GM18868 (cell line): ENCODE measurements at regions not wholly inside any gene's neighbourhood (a gene's known extent, or its start where the extent isn't known, plus 50 kb on each side); places are given as distances from the start of the nearest gene placed in this dataset.
A peak's percentile ranks its signal among the peaks of the same experiment; 100 is the strongest.

Experiments
- ATAC-seq: cut with Tn5 transposase; IDR thresholded peaks from one replicate; pipeline ENCODE4 v1.9.1; 2021; ENCODE audit warnings: mild to moderate bottlenecking, moderate library complexity; ENCODE audit not compliant: unreplicated experiment

GRCh38 chr16:82499302-82499701 lies 127.5 kb upstream of the CDH13 start:
- no peak for ATAC-seq

DNA sequence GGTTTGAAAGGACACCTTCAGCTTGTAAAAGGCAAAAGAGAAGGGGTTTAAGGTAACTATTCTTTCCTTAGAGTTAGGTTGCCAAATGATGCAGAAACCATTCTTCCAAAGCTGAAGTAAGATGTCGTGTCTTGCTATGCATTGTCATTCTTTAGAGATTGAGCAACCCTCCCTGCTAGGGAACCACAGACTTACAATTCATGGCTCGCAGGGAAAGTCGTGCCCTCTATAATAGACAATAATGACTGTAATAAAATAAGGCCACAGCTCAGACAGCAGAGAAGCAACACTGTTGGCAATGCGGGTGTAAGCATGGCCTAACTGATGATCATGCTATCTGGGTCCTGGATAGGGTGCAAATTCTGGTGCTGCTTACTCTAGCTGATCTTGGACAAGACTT lies 129.6 kb upstream of the CDH13 start:
- ATAC-seq, result no peak

GRCh38 chr16:82488460-82488859 lies 138.3 kb upstream of the CDH13 start:
- no peak for ATAC-seq

GRCh38 chr16:82481455-82481854 lies 145.3 kb upstream of the CDH13 start:
- no peak for ATAC-seq

DNA sequence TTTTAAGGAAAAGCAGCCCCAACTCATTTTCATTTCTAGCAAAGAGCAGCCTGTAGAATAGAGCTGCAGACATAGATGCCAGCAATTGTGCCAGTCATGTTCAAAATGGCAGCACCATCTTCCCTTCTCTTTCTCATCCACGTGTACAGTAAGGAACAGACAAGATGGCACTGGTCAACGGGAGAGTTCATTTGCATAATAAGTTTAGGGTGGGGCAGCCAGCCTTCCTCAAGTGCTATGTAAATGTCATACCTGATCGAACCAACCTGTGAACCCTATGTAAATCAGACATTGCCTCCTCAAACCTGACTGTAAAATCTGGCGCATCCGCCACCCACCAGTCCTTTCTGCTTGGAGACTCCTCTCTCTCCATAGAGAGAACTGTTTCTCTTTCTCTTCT lies 150.0 kb upstream of the CDH13 start:
- no peak for ATAC-seq

DNA sequence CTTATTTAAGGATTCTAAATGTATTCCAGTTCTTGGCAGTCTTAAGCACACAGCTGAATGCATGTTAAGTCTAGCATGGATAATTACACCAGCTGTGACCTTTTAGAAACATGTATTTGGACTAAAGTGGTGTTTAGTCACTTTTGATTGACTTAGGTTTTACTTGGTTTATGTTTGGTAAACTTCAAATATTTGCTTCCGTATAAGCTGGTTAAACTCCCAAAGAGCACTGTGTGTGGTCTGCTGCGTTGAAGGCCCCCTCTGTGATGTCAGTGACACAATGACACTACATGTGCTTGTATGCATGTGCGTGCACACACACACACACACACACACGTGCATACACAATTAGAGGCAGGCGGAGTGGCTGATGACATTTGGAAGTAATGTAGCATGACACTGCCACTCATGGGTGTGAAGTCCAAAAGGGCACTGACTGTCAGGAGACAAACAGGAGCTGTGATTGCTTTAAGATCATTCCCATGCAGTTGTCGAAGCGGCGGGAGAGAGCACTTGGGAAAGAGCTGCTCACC lies 156.1 kb upstream of the CDH13 start:
- ATAC-seq, result no peak

GRCh38 chr16:82470016-82470415 lies 156.8 kb upstream of the CDH13 start:
- no peak for ATAC-seq

GRCh38 chr16:82464187-82464586 lies 162.6 kb upstream of the CDH13 start:
- ATAC-seq, result no peak

GRCh38 chr16:82460766-82461165 lies 166.0 kb upstream of the CDH13 start:
- ATAC-seq, result no peak

GRCh38 chr16:82459580-82460256 lies 167.1 kb upstream of the CDH13 start:
- no peak for ATAC-seq

GRCh38 chr16:82456683-82457082 lies 170.1 kb upstream of the CDH13 start:
- ATAC-seq, result peak; percentile 95

DNA sequence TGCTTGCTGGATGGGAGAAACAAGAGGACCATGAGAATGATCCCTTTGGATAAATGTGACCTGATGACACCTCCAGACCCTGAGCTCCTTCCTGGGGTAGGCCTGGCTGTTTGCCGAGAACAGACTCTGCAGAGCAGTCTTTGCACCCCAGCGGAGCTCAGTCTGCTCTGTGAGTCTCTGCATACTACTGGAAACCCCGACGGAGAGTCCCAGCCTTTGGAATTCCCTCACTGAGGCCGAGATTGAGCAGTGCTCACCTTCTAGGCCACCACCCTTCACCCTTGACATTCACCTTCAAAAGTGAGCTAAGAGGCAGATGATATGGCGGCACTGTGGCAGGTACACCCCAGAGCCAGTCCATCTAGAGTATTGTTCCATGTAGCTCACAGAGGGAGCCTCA lies 172.2 kb upstream of the CDH13 start:
- no peak for ATAC-seq

DNA sequence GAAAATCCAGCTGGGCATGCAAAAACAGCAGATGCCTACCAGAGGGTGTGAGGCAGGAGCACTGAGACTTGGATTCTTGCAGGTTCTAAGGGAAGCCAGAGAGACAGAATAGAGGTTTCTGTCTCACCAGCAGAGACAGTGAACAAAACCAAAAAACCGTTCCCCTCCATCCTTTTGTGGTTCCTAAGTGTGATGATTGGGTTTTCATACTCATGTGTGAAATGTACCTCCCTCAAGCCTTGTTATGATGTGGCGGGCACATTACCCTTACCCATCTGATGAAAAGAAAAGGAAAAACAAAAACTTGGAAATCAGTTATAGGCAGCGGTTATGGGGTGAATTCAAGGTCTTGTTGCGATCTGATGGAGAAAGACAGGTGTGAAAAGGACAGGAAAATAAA lies 172.6 kb upstream of the CDH13 start:
- no peak for ATAC-seq

- ATAC-seq, result no peak
Measured at GRCh38 chr16:82452004-82452756, 174.6 kb upstream of the CDH13 start.

DNA sequence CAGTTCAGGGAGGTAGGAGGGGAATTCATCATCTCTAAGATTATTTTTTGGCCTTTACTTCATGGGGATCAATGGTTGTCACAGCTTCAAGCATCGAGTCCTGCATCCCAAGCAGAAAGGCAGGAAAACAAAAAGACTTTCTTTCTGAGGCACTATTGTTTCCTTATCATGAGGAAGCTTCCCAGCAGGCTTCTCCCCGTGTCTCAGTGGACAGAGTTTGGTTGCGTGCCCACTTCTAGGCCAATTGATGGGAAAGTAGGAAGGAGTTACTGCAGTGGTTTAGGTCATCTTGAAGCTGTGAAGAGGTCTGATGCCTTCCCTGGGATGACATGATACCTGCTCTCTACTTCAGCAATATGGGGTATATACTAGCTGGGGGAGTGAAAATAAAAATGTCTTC lies 175.3 kb upstream of the CDH13 start:
- ATAC-seq, result no peak

DNA sequence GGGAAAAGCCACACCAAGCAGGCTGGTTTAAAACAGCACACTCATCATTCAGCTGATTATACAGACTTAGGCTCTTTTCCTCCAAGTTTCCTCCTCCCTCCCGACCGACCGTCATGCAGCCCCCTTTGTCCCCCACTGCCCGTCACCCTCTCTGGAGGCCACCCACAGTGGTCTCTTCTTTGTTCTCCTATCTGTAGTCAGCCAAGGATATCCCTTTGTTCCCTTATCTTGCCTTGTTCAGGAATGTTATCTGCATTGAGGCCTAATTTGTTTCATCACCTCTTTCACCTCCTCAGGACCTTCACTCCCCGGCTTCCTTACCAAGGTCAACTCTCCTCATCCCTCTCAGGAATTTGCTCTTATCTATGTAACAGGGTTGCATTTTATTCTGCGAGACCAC lies 186.4 kb upstream of the CDH13 start:
- no peak for ATAC-seq

- no peak for ATAC-seq
Measured at GRCh38 chr16:82439678-82440293, 187.0 kb upstream of the CDH13 start.

- no peak for ATAC-seq
Measured at GRCh38 chr16:82433042-82433441, 193.7 kb upstream of the CDH13 start.

DNA sequence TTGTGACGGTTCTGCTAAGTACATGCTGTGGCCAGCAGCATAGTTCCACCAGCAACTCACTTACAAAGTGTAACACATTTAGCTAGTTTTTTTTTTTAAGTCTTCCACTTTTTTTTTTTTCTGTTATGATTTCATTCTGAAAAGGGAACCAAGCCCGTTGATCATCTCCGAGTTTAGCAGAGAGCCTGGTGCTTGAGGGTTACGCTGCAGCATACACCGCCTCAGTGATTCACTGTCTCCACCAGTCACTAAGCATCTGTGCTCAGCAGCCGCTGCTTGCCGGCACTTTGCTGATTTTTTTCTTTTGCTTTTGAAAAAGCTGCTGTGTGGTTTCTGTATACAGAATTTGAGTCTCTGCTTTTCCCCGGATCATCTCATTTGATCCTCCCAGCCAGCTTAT lies 194.5 kb upstream of the CDH13 start:
- no peak for ATAC-seq

- ATAC-seq, result no peak
Measured at GRCh38 chr16:82425661-82426060, 201.1 kb upstream of the CDH13 start.

DNA sequence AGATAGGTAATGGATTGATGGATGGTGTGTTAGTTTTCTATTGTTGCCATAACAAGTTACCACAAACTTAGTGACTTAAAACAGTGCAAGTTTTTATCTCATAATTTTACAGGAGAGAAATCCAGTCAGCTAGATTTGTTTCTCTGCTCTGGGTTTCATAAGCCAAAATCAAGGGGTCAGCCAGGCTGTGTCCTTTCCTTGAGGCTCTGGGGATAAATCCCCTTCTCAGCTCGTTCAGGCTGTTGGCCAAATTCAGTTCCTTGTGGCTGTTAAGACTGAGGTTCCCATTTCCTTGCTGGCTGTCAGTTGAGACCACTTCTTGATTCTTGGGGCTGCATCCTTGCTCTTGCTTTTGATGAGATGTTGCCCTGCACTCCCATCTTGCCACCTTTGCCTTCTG lies 204.9 kb upstream of the CDH13 start:
- ATAC-seq, result no peak

DNA sequence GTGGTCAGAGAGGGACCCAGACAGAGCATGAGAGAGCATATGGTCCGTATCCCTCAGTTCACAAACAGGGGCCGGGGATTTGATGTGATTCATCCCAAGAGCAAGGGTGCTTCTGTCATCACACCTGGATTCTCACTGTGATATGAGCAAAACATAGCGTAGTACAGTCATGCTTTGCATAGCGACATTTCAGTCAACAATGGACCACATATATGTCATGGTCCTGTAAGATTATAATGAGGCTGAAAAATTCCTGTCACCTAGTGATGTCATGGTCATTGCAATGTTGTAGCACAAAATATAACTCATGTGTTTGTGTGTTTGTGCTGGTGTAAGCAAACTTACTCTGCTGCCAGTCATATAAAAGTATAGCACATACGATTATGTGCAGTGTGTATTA lies 207.4 kb upstream of the CDH13 start:
- no peak for ATAC-seq
